Heart right ventricle (tissue), 16 donors: ENCODE measurements at regions not wholly inside any gene's neighbourhood (a gene's known extent, or its start where the extent isn't known, plus 50 kb on each side); places are given as distances from the start of the nearest gene placed in this dataset.

ENCODE experiments used
- ATAC-seq, 8 donors: fragments of 200-7000 bp; cut with Tn5 transposase; one replicate each; pipeline ENCODE4 v1.9.1; 2020; ENCODE audit warnings: mild to moderate bottlenecking in 8 of 8, moderate library complexity in 8 of 8, moderate number of reproducible peaks in 1 of 8
- DNase-seq, 2 donors: peaks; one replicate each; pipeline ENCODE4 v3.0.0-alpha.2; 2020
- H3K27ac ChIP-seq, 10 donors: fragments of 200-600 bp; sonication (generic) in 2 of 10; one replicate each; pipeline versions ENCODE4 v1.5.0 to v1.8.0; 2020 to 2022; ENCODE audit warnings: mild to moderate bottlenecking in 3 of 10
- H3K27me3 ChIP-seq, 7 donors: fragments of 200-600 bp; one replicate each; pipeline ENCODE4 v1.8.0; 2021 to 2022; ENCODE audit warnings: mild to moderate bottlenecking in 2 of 7
- H3K36me3 ChIP-seq, 9 donors: fragments of 200-600 bp; sonication (generic) in 1 of 9; one replicate each; pipeline versions ENCODE4 v1.5.0 to v1.8.0; 2020 to 2022; ENCODE audit warnings: mild to moderate bottlenecking in 2 of 9
- H3K4me1 ChIP-seq, 9 donors: fragments of 200-600 bp; sonication (generic) in 1 of 9; one replicate each; pipeline versions ENCODE4 v1.5.0 to v1.8.0; 2020 to 2022; ENCODE audit warnings: mild to moderate bottlenecking in 4 of 9
- H3K4me3 ChIP-seq, 10 donors: fragments of 200-600 bp; sonication (generic) in 2 of 10; one replicate each; pipeline versions ENCODE4 v1.5.0 to v1.8.0; 2020 to 2022; ENCODE audit warnings: mild to moderate bottlenecking in 7 of 10, moderate library complexity in 2 of 10
- H3K9me3 ChIP-seq, 11 donors: fragments of 200-600 bp in 10 of 11; sonication (generic) in 2 of 11; one replicate each; pipeline versions ENCODE4 v1.5.0 to v1.8.0; 2013 to 2022; ENCODE audit warnings: mild to moderate bottlenecking in 2 of 11, control low read depth in 1 of 11, moderate library complexity in 1 of 11
- WGBS, 2 donors: extraction: QIAGEN DNeasy Blood & Tissue Kit; methylation state at CpG; one replicate each; pipeline ENCODE4 v1.1.7; 2013; ENCODE audit warnings: inconsistent platforms in 1 of 2; 5-methylcytosine and 5-hydroxymethylcytosine counted together
- intact Hi-C, 10 donors: fragments of 100-400 bp; cut with DNase I; formaldehyde crosslinking; loops; one replicate each; pipeline versions ENCODE4 v1.11.1 to v1.14.2; 2022
- TF ChIP-seq, protein P1 (sequence below), 9 donors: fragments of 200-600 bp; sonication (generic) in 2 of 9; IDR thresholded peaks; one replicate each; pipeline versions ENCODE4 v1.5.0 to v1.8.0; 2021 to 2022; ENCODE audit warnings: antibody characterized with exemption in 9 of 9, mild to moderate bottlenecking in 5 of 9, moderate library complexity in 1 of 9
- donor health status: Arrhythmogenic right ventricular cardiomyopathy.
- donor health status: ischemic (EF 13 %, LVEDD 7.1; RV severe dilation, severe dysfunction).
- donor health status: healthy with polysubstance abuse.
- donor health status: DM: no; HTN: yes; CAD: no.
- donor health status: DM: no; HTN: no; CAD: no.
- donor health status: ischemic (EF 25% LVEDD 6.9; RV normal size, moderate dysfunction).
- donor health status: ischemic (EF 25% LVEDD 5.7; RV mildly dilated, moderate dysfunction).
- donor health status: healthy.
- donor health status: DM: yes; HTN: yes; CAD: no.
- donor health status: Ischemic cardiomyopathy.
- donor health status: ischemic (EF 35%, LVEDD 5.7; RV mildly dilated, moderate dysfunction).
- donor health status: nonischemic (EF 11% LVEDD 7.7; RV severe dilation, severe dysfunction).
- donor health status: DM: yes; HTN: yes; CAD: no.
- donor health status: PGD.
- donor health status: ischemic (EF 29% LVEDD 5.4; RV normal size, mild dysfunction).
- donor health status: nonischemic (EF 23%, LVEDD 6.1; RV moderate dilation, normal function).

DNA sequence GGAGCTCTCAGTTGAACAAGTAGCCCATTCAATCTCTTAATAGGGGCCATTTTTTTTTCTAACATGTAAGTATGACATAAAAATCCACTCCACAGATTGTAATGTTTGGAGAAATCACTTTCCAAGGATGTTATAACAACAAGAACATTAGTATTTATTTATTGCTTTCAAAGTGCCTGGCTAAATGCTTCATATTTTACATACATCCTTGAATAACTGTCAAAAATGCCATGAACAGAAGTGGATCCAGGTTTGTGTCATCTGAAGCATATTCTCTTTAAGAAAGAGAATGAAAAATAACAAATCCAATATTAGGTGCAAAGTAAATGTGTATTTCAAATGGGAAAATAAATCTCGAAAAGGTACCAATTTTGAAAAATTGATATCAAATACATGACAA, 344.0 kb upstream of the FAT3 start:
- Histone ChIP-seq H3K27ac (no peak overlapping the region), H3K4me3 (no peak overlapping the region), H3K36me3 (no peaks in the 10 kb centered on the region), H3K4me1 (no peaks in the 10 kb centered on the region), H3K27me3 (no peaks in the 10 kb centered on the region), H3K9me3 (peaks cover 0 to 3% (median 0%) of the 10 kb centered on the region in 11 donors)
- TF ChIP-seq, protein P1, sequence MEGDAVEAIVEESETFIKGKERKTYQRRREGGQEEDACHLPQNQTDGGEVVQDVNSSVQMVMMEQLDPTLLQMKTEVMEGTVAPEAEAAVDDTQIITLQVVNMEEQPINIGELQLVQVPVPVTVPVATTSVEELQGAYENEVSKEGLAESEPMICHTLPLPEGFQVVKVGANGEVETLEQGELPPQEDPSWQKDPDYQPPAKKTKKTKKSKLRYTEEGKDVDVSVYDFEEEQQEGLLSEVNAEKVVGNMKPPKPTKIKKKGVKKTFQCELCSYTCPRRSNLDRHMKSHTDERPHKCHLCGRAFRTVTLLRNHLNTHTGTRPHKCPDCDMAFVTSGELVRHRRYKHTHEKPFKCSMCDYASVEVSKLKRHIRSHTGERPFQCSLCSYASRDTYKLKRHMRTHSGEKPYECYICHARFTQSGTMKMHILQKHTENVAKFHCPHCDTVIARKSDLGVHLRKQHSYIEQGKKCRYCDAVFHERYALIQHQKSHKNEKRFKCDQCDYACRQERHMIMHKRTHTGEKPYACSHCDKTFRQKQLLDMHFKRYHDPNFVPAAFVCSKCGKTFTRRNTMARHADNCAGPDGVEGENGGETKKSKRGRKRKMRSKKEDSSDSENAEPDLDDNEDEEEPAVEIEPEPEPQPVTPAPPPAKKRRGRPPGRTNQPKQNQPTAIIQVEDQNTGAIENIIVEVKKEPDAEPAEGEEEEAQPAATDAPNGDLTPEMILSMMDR (IDR thresholded peaks at IDR 0.05): no peak
- WGBS, 2 donors: 0 to 94% methylated on average over 1 of the region's 1 CpG
- DNase-seq (no peak), ATAC-seq (no peak)
- intact Hi-C loops: no loop called here

DNA sequence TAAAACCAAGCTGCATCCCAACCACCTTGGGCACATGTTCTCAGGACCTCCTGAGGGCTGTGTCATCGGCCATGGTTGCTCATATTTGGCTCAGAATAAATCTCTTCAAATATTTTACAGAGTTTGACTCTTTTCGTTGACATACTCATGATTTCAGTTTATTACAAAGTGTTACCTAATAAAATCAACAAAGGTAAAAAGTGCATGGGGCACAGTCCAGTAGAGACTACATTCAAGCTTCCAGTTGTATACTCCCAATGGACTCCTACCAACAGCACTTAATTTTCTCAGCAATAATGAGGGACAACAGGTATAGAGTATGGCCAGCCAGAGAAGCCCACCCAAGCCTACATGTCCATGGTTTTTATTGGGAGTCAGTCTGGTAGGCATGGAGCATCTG, 347.9 kb upstream of the FAT3 start:
- Histone ChIP-seq H3K9me3 (peaks cover 0 to 3% (median 0%) of the 10 kb centered on the region in 11 donors), H3K27me3 (no peaks in the 10 kb centered on the region), H3K4me3 (no peak overlapping the region), H3K36me3 (no peaks in the 10 kb centered on the region), H3K27ac (no peak overlapping the region), H3K4me1 (peaks cover 0 to 10% (median 0%) of the 10 kb centered on the region in 9 donors)
- TF ChIP-seq, protein P1 (IDR thresholded peaks at IDR 0.05): no peak
- intact Hi-C loops: no loop called here
- WGBS, 2 donors: 84 to 91% methylated on average over 2 of the region's 2 CpGs
- ATAC-seq: no peak
- DNase-seq: no peak

- H3K36me3 ChIP-seq: no peaks in the 10 kb centered on the region
- H3K4me1 ChIP-seq: peaks cover 0 to 32% (median 11%) of the 10 kb centered on the region in 9 donors
- H3K27ac ChIP-seq: no peak overlapping the region
- DNase-seq (no peak), ATAC-seq (no peak)
- no peaks in the 10 kb centered on the region for H3K9me3 ChIP-seq
- H3K4me3 ChIP-seq: no peak overlapping the region
- 51 to 52% methylated on average over 5 of the region's 5 CpGs for WGBS, 2 donors
- TF ChIP-seq, protein P1 (IDR thresholded peaks at IDR 0.05): no peak
- peaks cover 0 to 7% (median 0%) of the 10 kb centered on the region in 7 donors for H3K27me3 ChIP-seq
- intact Hi-C loops: no loop called here
These were observed 352.4 kb upstream of the FAT3 start for GRCh38 chr11:91872243-91872642.

DNA sequence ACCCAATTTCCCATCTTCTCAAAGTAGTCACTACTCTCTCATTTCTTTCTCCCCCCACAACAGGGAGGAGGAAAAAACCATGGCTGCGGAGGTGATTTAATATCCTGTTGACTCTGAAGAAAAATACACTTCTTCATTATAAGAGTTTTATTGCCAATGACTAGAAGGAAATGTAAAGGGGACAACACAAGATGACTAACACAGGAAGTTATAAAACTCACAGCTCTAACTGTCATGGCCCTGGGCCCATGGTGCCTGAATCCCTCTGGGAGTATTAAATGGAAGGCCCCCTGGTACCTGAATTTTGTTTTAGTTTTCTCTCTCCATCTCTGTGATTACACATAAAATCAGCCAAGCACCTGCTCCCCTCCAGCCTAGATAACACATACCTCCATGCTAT, 352.8 kb upstream of the FAT3 start:
- Histone ChIP-seq H3K36me3 (no peaks in the 10 kb centered on the region), H3K27ac (no peak overlapping the region), H3K27me3 (peaks cover 0 to 7% (median 0%) of the 10 kb centered on the region in 7 donors), H3K9me3 (no peaks in the 10 kb centered on the region), H3K4me3 (no peak overlapping the region), H3K4me1 (peaks cover 0 to 32% (median 11%) of the 10 kb centered on the region in 9 donors)
- TF ChIP-seq, protein P1 (IDR thresholded peaks at IDR 0.05): no peak
- 57 to 75% methylated on average over 1 of the region's 1 CpG for WGBS, 2 donors
- DNase-seq (no peak), ATAC-seq (peak in 1 of 8 donors; percentile 39)
- intact Hi-C loops: no loop called here
